Ishikawa (cell line): ENCODE measurements at regions not wholly inside any gene's neighbourhood (a gene's known extent, or its start where the extent isn't known, plus 50 kb on each side); places are given as distances from the start of the nearest gene placed in this dataset.

Experiments
- CEBPB ChIP-seq: IDR thresholded peaks from 2 replicates; pipeline ENCODE4 v1.6.1; 2012
- CREB1 ChIP-seq: IDR thresholded peaks from 2 replicates; pipeline ENCODE4 v1.6.1; 2012; ENCODE audit warnings: low read depth
- EGR1 ChIP-seq: IDR thresholded peaks from 2 replicates; pipeline ENCODE4 v1.6.1; 2012
- EP300 ChIP-seq: IDR thresholded peaks from 2 replicates; pipeline ENCODE4 v1.6.1; 2012; ENCODE audit warnings: borderline replicate concordance
- FOXM1 ChIP-seq: IDR thresholded peaks from 2 replicates; pipeline ENCODE4 v1.6.1; 2012; ENCODE audit warnings: low read depth, borderline replicate concordance
- NFIC ChIP-seq: IDR thresholded peaks from 2 replicates; pipeline ENCODE4 v1.6.1; 2012
- RAD21 ChIP-seq: IDR thresholded peaks from 2 replicates; pipeline ENCODE4 v1.6.1; 2012; ENCODE audit warnings: low read depth
- REST ChIP-seq: IDR thresholded peaks from 2 replicates; pipeline ENCODE4 v1.6.1; 2012; ENCODE audit warnings: low read depth, mild to moderate bottlenecking
- TAF1 ChIP-seq: IDR thresholded peaks from 2 replicates; pipeline ENCODE4 v1.6.1; 2012; ENCODE audit warnings: low read depth, mild to moderate bottlenecking
- YY1 ChIP-seq: IDR thresholded peaks from 2 replicates; pipeline ENCODE4 v1.6.1; 2012; ENCODE audit warnings: low read depth
- ZBTB7A ChIP-seq: IDR thresholded peaks from 2 replicates; pipeline ENCODE4 v1.6.1; 2012; ENCODE audit warnings: low read depth
- TF ChIP-seq, protein P1 (sequence below): IDR thresholded peaks from 2 replicates; pipeline ENCODE4 v1.6.1; 2012

DNA sequence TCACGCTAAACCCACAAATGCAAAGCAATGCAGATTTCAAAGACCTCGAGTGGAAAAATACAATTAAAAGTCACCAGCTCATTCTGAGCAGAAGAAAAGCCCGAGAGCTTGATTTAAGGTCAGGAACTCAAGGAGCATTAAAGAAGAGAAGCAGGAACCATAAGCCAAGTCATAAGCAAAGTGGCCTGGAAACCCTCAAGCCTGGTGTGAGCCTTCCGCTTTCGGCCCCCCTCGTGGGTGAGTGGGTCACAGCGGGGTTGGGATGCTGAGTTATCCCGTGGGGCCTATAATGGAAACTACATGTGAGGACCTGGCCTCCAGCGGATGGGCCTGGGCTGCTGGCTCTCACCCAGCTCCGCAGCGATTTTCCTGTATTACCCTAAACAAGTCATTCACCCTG is 504.3 kb downstream of the RAB28 start:
- TF ChIP-seq CEBPB (no peak), YY1 (no peak), CREB1 (no peak), FOXM1 (no peak), ZBTB7A (no peak), TAF1 (no peak), EGR1 (no peak), EP300 (no peak), REST (no peak), RAD21 (no peak), NFIC (no peak)
- TF ChIP-seq, protein P1, sequence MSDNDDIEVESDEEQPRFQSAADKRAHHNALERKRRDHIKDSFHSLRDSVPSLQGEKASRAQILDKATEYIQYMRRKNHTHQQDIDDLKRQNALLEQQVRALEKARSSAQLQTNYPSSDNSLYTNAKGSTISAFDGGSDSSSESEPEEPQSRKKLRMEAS = no peak
